H1 (cell line): ENCODE measurements at regions not wholly inside any gene's neighbourhood (a gene's known extent, or its start where the extent isn't known, plus 50 kb on each side); places are given as distances from the start of the nearest gene placed in this dataset.
A peak's percentile ranks its signal among the peaks of the same experiment; 100 is the strongest.

Source experiments
- CTCF ChIA-PET: fragments of 300-600 bp; sonication (Branson Sonifier 250); formaldehyde crosslinking; loops from one replicate; lab custom pipeline; 2021; ENCODE audit not compliant: partially characterized antibody; lab: Charles Lee
- POLR2A ChIA-PET: fragments of 300-600 bp; sonication (Branson Sonifier 250); formaldehyde crosslinking; loops from one replicate; lab custom pipeline; 2021; ENCODE audit warnings: inconsistent platforms; ENCODE audit not compliant: partially characterized antibody; lab: Charles Lee
- DNase-seq, 2 experiments: peaks; one replicate each; pipeline versions ENCODE4 v3.0.0 to v3.0.0-alpha.2; 2010 to 2022; ENCODE audit warnings: low spot score in 2 of 2, low read depth in 1 of 2, mixed read lengths in 1 of 2
- FAIRE-seq: peaks from 2 replicates; lab custom pipeline; 2011; peaks lifted over from hg19 to GRCh38; lab: Jason Lieb, UNC
- H2AFZ ChIP-seq: 2 replicates; pipeline ENCODE4 v1.8.1; 2012; ENCODE audit warnings: low read length, inconsistent platforms
- H2AK5ac ChIP-seq: 2 replicates; pipeline ENCODE4 v1.6.1; 2013; ENCODE audit warnings: low read depth, low read length
- H2BK120ac ChIP-seq: replicated peaks from 2 replicates; pipeline ENCODE3; 2013; ENCODE audit warnings: low read depth, low read length, inconsistent platforms
- H2BK12ac ChIP-seq: 2 replicates; pipeline ENCODE4 v1.6.1; 2013; ENCODE audit warnings: low read depth, low read length
- H2BK15ac ChIP-seq: 2 replicates; pipeline ENCODE4 v1.6.1; 2013; ENCODE audit warnings: low read length
- H2BK20ac ChIP-seq: 2 replicates; pipeline ENCODE4 v1.6.1; 2013; ENCODE audit warnings: low read length
- H2BK5ac ChIP-seq: 2 replicates; pipeline ENCODE4 v1.6.1; 2013; ENCODE audit warnings: low read depth, low read length
- H3K14ac ChIP-seq: 2 replicates; pipeline ENCODE4 v1.6.1; 2013; ENCODE audit warnings: inconsistent platforms; ENCODE audit not compliant: insufficient read length
- H3K18ac ChIP-seq: 2 replicates; pipeline ENCODE4 v1.6.1; 2013; ENCODE audit warnings: low read length; ENCODE audit errors: extremely low read depth
- H3K23ac ChIP-seq: 2 replicates; pipeline ENCODE4 v1.6.1; 2013; ENCODE audit warnings: inconsistent platforms; ENCODE audit not compliant: insufficient read length
- H3K23me2 ChIP-seq: 2 replicates; pipeline ENCODE4 v1.6.1; 2013; ENCODE audit warnings: low read depth, low read length
- H3K27ac ChIP-seq: 2 replicates; pipeline ENCODE4 v1.6.1; 2011; ENCODE audit warnings: low read depth, low read length, inconsistent platforms
- H3K27me3 ChIP-seq, 4 experiments: replicated peaks in 1 of 4; 1 replicate in 1 of 4; 2 replicates in 3 of 4; pipeline versions ENCODE4 v1.6.1 to v1.8.1; 2011 to 2013; ENCODE audit warnings: low read length in 3 of 4, mild to moderate bottlenecking in 3 of 4, inconsistent platforms in 2 of 4, mixed read lengths in 2 of 4, moderate library complexity in 1 of 4; ENCODE audit not compliant: control insufficient read depth in 3 of 4, insufficient read depth in 3 of 4; ENCODE audit errors: extremely low read depth in 1 of 4
- H3K36me3 ChIP-seq, 4 experiments: 2 replicates each; pipeline versions ENCODE4 v1.6.1 to v1.8.1; 2011 to 2013; ENCODE audit warnings: mild to moderate bottlenecking in 4 of 4, low read length in 3 of 4, moderate library complexity in 2 of 4, control low read depth in 1 of 4, inconsistent platforms in 1 of 4; ENCODE audit not compliant: insufficient read depth in 4 of 4, control insufficient read depth in 2 of 4
- H3K4ac ChIP-seq: replicated peaks from 2 replicates; pipeline ENCODE3; 2013; ENCODE audit warnings: low read length, low read depth, mixed read lengths, inconsistent platforms; ENCODE audit not compliant: insufficient read length
- H3K4me1 ChIP-seq, 4 experiments: replicated peaks in 1 of 4; 1 replicate in 1 of 4; 2 replicates in 3 of 4; pipeline versions ENCODE4 v1.6.1 to v1.8.1; 2011 to 2013; ENCODE audit warnings: low read length in 3 of 4, inconsistent platforms in 2 of 4, mixed read lengths in 1 of 4; ENCODE audit not compliant: insufficient read depth in 4 of 4, control insufficient read depth in 3 of 4
- H3K4me2 ChIP-seq, 2 experiments: 2 replicates each; pipeline versions ENCODE4 v1.6.1 to v1.8.1; 2011 to 2013; ENCODE audit warnings: low read depth in 2 of 2, low read length in 2 of 2, control low read depth in 1 of 2, inconsistent platforms in 1 of 2, mild to moderate bottlenecking in 1 of 2; ENCODE audit not compliant: insufficient read depth in 1 of 2
- H3K4me3 ChIP-seq, 4 experiments: fragments of 200-600, 300-600 bp in 1 of 4; sonication (generic), shearing (Covaris generic), sonication (Bioruptor Twin) in 1 of 4; 2 replicates each; pipeline versions ENCODE4 v1.5.1 to v1.8.1; 2011 to 2016; ENCODE audit warnings: low read length in 4 of 4, low read depth in 3 of 4, control low read depth in 2 of 4, inconsistent platforms in 2 of 4, mild to moderate bottlenecking in 2 of 4, mixed read lengths in 1 of 4, moderate library complexity in 1 of 4; ENCODE audit not compliant: insufficient read depth in 2 of 4; ENCODE audit errors: extremely low read depth in 1 of 4
- H3K56ac ChIP-seq: replicated peaks from 2 replicates; pipeline ENCODE3; 2013; ENCODE audit warnings: low read depth, mild to moderate bottlenecking, mixed read lengths, low read length, inconsistent platforms; ENCODE audit not compliant: insufficient read length
- H3K79me1 ChIP-seq: 2 replicates; pipeline ENCODE4 v1.6.1; 2013; ENCODE audit warnings: low read depth, low read length, control low read depth
- H3K79me2 ChIP-seq, 2 experiments: 2 replicates each; pipeline versions ENCODE4 v1.6.1 to v1.8.1; 2012 to 2013; ENCODE audit warnings: low read length in 2 of 2, mild to moderate bottlenecking in 2 of 2, inconsistent platforms in 1 of 2; ENCODE audit not compliant: insufficient read depth in 2 of 2, control insufficient read depth in 1 of 2
- H3K9ac ChIP-seq, 4 experiments: replicated peaks in 1 of 4; 1 replicate in 1 of 4; 2 replicates in 3 of 4; pipeline versions ENCODE4 v1.6.1 to v1.8.1; 2011 to 2013; ENCODE audit warnings: low read depth in 3 of 4, low read length in 3 of 4, control low read depth in 2 of 4, mild to moderate bottlenecking in 2 of 4, moderate library complexity in 2 of 4, inconsistent platforms in 1 of 4; ENCODE audit errors: extremely low read depth in 1 of 4
- H3K9me3 ChIP-seq, 2 experiments: 2 replicates each; pipeline versions ENCODE4 v1.6.1 to v1.8.1; 2012 to 2013; ENCODE audit warnings: mild to moderate bottlenecking in 2 of 2, moderate library complexity in 2 of 2, control low read depth in 1 of 2, inconsistent platforms in 1 of 2, low read depth in 1 of 2, low read length in 1 of 2, mixed read lengths in 1 of 2; ENCODE audit not compliant: insufficient read depth in 2 of 2
- H4K20me1 ChIP-seq, 2 experiments: replicated peaks in 1 of 2; 2 replicates each; pipeline versions ENCODE3 to v1.8.1; 2011 to 2013; ENCODE audit warnings: inconsistent platforms in 2 of 2, low read length in 2 of 2, mild to moderate bottlenecking in 1 of 2; ENCODE audit not compliant: insufficient read depth in 2 of 2, control insufficient read depth in 1 of 2
- H4K5ac ChIP-seq: 2 replicates; pipeline ENCODE4 v1.6.1; 2013; ENCODE audit warnings: low read length, low read depth, mixed read lengths, inconsistent platforms; ENCODE audit not compliant: insufficient read length
- H4K8ac ChIP-seq: 2 replicates; pipeline ENCODE4 v1.8.0; 2013; ENCODE audit warnings: mild to moderate bottlenecking, moderate library complexity, low read length, inconsistent platforms; ENCODE audit not compliant: insufficient read depth; ENCODE audit errors: extremely low read depth
- H4K91ac ChIP-seq: replicated peaks from 2 replicates; pipeline ENCODE3; 2013; ENCODE audit warnings: low read length, mixed read lengths, inconsistent platforms; ENCODE audit not compliant: insufficient read length
- ASH2L ChIP-seq: fragments of 200-600, 300-600 bp; sonication (generic); IDR thresholded peaks from one replicate; pipeline ENCODE4 v1.7.1; 2017; ENCODE audit warnings: low read length
- CBX8 ChIP-seq: fragments of 300-800, 300-1000 bp; sonication (generic); IDR thresholded peaks from 2 replicates; pipeline ENCODE4 v1.7.1; 2016; ENCODE audit warnings: low read depth, low read length, borderline replicate concordance
- CHD1 ChIP-seq: IDR thresholded peaks from 2 replicates; pipeline ENCODE4 v1.6.1; 2012; ENCODE audit warnings: low read depth, low read length, improper control_type of control experiment
- CTBP2 ChIP-seq: IDR thresholded peaks from 2 replicates; pipeline ENCODE4 v1.7.0; 2011; ENCODE audit warnings: borderline replicate concordance, mild to moderate bottlenecking, moderate library complexity, mixed read lengths, low read length; ENCODE audit not compliant: insufficient read depth, insufficient read length
- JUN ChIP-seq: IDR thresholded peaks from 2 replicates; pipeline ENCODE4 v1.6.1; 2011; ENCODE audit warnings: low read depth, mild to moderate bottlenecking, improper control_type of control experiment, low read length
- MAX ChIP-seq: IDR thresholded peaks from 2 replicates; pipeline ENCODE4 v1.6.1; 2012; ENCODE audit warnings: inconsistent platforms
- RBBP5 ChIP-seq: IDR thresholded peaks from 2 replicates; pipeline ENCODE4 v1.7.1; 2012; ENCODE audit warnings: low read depth, mild to moderate bottlenecking, inconsistent platforms, low read length, moderate library complexity, borderline replicate concordance
- SIRT6 ChIP-seq: IDR thresholded peaks from one replicate; pipeline ENCODE4 v1.7.1; 2012; ENCODE audit warnings: low read length, inconsistent platforms
- SP1 ChIP-seq: IDR thresholded peaks from 2 replicates; pipeline ENCODE4 v1.6.1; 2011; ENCODE audit warnings: low read depth, low read length
- SUZ12 ChIP-seq: fragments of 200-600 bp; sonication (generic); IDR thresholded peaks from 2 replicates; pipeline ENCODE4 v1.6.1; 2012; ENCODE audit warnings: mild to moderate bottlenecking, inconsistent platforms, low read length, moderate library complexity, mixed read lengths
- TCF12 ChIP-seq: IDR thresholded peaks from 2 replicates; pipeline ENCODE4 v1.6.1; 2011; ENCODE audit warnings: low read depth, mild to moderate bottlenecking, low read length
- WGBS, 2 experiments: shearing (Covaris generic) in 1 of 2; methylation state at CpG; one replicate each; pipeline versions ENCODE4 v1.1.6 to v1.1.7; 2013 to 2015; ENCODE audit warnings: low lambda C conversion rate in 2 of 2, mixed read lengths in 2 of 2, inconsistent platforms in 1 of 2, low coverage in 1 of 2, missing lambda C conversion rate in 1 of 2; ENCODE audit not compliant: insufficient replicate concordance in 2 of 2, insufficient coverage in 1 of 2, insufficient read length in 1 of 2; ENCODE audit errors: extremely low coverage in 1 of 2, missing lambda C conversion rate in 1 of 2; 5-methylcytosine and 5-hydroxymethylcytosine counted together
- TF ChIP-seq, protein P1 (sequence below): IDR thresholded peaks from 2 replicates; pipeline ENCODE4 v1.6.1; 2011; ENCODE audit warnings: low read depth, mild to moderate bottlenecking, low read length; ENCODE audit not compliant: insufficient read depth

- no peaks in the 10 kb centered on the region for H3K27me3 ChIP-seq
- no peak overlapping the region for H2AK5ac ChIP-seq
- H3K4me3 ChIP-seq, result no peak overlapping the region
- H3K79me1 ChIP-seq, result no peaks in the 10 kb centered on the region
- no peak overlapping the region for H4K8ac ChIP-seq
- ChIA-PET POLR2A (no interaction called here), CTCF (interaction anchor here (0.6 to 1.1 kb wide), 2 partner anchors 10 to 832 kb away, joined by 3 read pairs; no protein-coding TSS in a partner anchor)
- no peak overlapping the region for H3K56ac ChIP-seq
- FAIRE-seq (no peak), DNase-seq (no peak)
- H3K9ac ChIP-seq, result peak overlapping the region in 1 of 4 experiments; percentile 34; a peak in 1 of 7 replicates
- no peak overlapping the region for H4K91ac ChIP-seq
- no peak overlapping the region for H2BK5ac ChIP-seq
- H3K4me1 ChIP-seq, result peaks cover 2 to 19% (median 16%) of the 10 kb centered on the region in 4 experiments; a peak in 5 of 7 replicates
- H3K23ac ChIP-seq, result no peak overlapping the region
- no peaks in the 10 kb centered on the region for H3K79me2 ChIP-seq
- no peak overlapping the region; a peak in 1 of 4 replicates for H3K4me2 ChIP-seq
- no peak overlapping the region for H2BK12ac ChIP-seq
- H3K18ac ChIP-seq, result no peak overlapping the region; the same call in 1 of the 2 replicates
- H4K20me1 ChIP-seq, result no peaks in the 10 kb centered on the region
- H3K36me3 ChIP-seq, result no peaks in the 10 kb centered on the region
- no peak overlapping the region for H4K5ac ChIP-seq
- no peaks in the 10 kb centered on the region for H3K23me2 ChIP-seq
- no peak overlapping the region for H2BK15ac ChIP-seq
- H3K9me3 ChIP-seq, result no peaks in the 10 kb centered on the region
- 66% methylated on average over 6 of the region's 6 CpGs; no CpG with 5 or more reads in 1 of the 2 experiments for WGBS, 2 experiments
- no peak overlapping the region for H3K4ac ChIP-seq
- H3K27ac ChIP-seq, result no peak overlapping the region
- no peak overlapping the region for H2AFZ ChIP-seq
- H2BK20ac ChIP-seq, result no peak overlapping the region
- H3K14ac ChIP-seq, result no peak overlapping the region
- H2BK120ac ChIP-seq, result no peak overlapping the region
- no peak for TF ChIP-seq SUZ12
- no peak for TF ChIP-seq TCF12
- TF ChIP-seq SP1, result no peak
- no peak for TF ChIP-seq CHD1
- TF ChIP-seq MAX, result no peak
- TF ChIP-seq JUN, result no peak
- no peak for TF ChIP-seq SIRT6
- TF ChIP-seq RBBP5, result no peak
- TF ChIP-seq ASH2L, result no peak
- no peak for TF ChIP-seq CBX8
- TF ChIP-seq CTBP2, result no peak
- TF ChIP-seq, protein P1, sequence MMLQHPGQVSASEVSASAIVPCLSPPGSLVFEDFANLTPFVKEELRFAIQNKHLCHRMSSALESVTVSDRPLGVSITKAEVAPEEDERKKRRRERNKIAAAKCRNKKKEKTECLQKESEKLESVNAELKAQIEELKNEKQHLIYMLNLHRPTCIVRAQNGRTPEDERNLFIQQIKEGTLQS, result no peak
Observed at GRCh38 chr5:124919747-124920525, 173.5 kb upstream of the ZNF608 start.
